ENCODE measurements at regions not wholly inside any gene's neighbourhood (a gene's known extent, or its start where the extent isn't known, plus 50 kb on each side); places are given as distances from the start of the nearest gene placed in this dataset.

DNA sequence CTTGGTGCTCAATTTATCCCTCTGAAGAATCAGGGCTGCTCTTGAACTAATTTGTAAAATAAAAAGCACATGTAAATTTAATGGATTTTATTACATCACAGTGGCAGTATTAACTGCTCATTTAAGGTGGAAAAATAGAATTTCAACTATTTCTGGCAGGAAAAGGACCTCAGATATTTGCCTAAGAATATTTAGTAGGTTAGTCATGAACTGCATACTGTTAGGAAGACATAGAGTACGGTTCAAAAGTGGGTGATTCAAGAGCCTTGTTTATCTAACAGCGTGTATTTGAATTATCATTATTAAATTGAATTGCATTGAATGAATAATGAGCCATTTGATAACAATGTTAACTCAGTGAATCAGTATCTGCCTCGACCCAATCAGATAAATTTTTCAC is 248.8 kb upstream of the PBX1 start:
- no peak for DNase-seq (ENCODE audit: low spot score)

DNA sequence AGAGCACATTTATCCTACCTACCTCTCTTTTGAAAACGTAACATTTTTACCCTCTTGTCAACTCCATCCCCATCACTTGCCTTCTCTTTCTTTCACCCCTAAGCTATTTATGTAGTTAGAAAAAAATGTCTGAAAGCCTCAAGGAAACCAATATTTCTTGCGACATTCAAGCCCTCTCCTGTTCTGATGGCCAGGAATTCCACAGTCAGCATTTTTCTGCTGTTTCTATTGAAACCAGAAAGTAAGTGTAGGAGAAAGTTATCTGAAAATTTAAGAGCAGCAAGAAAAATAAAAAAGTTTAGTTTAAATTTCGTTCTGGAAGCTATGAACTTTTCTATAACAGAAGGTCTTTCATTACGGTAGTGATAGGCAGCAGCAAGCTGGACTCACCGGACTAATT is 247.6 kb upstream of the PBX1 start:
- no peak for DNase-seq (ENCODE audit: low spot score)

DNA sequence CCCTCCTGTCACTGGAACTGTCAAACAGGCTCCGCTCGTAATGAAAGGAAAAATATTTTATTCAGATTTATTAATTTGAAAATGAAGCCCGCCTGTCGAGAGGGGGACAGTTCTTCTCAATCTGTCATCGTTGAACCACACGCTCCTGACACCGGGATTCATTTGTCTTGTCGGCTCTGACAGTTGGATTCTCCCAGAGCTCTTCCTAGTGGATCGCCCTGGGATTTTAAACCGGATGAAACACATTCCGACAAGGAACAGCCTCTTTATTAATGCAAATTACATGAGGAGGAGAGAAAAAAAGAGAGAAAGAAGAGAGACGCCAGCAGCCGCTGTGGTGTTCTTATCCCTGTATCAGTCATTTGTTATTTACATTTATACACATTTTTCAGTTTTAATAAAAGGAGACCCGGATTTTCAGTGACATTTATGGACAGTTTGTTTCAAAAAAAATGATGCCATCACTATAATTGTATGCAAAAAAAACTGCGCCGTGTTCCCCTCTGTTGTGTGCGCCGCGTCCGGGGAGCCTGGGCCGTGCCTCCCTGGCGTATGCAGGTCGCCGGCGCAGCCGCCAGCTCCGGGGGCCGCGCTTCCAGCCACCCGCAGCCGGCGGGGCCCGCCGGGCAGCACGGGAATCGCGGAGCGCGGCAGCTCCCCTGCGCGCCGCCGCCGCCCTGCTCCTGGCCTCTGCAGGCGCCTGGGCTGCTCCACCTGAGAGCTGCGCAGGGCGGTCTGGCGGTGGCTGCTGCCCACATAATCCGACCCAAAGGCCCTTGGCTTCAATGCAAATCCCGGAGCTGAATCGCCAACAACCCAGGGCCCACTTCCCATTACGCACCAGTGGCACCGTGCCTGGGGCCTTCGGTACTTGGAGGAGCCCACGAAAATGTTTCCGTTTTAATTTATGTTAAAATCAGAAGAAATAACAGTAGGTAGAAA is 237.9 kb upstream of the PBX1 start:
- no peak for DNase-seq (ENCODE audit: low spot score)

DNA sequence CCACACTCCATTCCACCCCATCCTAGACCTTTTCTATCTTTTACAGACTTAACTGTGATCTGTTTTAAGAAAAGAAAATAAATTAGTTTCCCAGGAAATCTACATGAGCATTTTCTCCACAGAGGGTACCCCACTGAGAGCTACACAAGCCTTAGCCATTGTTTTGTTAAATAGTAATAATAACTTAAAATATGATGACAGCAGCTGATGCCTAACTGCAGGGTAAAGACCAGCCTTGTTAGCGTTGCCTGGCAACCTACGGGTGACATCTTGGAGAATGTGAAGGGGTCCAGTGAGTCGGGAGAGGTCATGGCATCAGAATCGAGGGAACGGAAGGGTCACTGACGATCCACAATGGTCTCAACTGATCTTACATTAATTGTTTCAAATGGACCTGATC is 233.2 kb upstream of the PBX1 start:
- no peak for DNase-seq (ENCODE audit: low spot score)

DNA sequence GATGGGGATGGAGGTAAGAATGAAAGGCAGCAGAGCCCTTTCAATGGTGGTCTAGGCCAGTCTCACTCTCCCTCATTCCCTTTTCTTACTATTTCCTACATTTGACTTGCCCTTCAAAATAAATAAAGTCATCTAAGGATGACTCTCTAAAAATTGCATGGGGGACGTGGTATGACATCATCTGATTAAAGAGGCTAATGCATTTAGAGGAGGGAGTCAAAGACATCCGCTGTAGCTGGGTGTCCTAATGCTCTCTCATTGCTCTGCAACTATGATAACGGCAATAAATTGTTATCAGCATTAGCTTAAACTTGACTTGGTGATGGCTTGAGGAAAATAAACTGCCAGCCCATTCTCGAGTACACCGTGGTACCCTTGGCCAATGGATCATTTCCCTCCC is 225.6 kb upstream of the PBX1 start:
- DNase-seq (ENCODE audit: low spot score): no peak

DNA sequence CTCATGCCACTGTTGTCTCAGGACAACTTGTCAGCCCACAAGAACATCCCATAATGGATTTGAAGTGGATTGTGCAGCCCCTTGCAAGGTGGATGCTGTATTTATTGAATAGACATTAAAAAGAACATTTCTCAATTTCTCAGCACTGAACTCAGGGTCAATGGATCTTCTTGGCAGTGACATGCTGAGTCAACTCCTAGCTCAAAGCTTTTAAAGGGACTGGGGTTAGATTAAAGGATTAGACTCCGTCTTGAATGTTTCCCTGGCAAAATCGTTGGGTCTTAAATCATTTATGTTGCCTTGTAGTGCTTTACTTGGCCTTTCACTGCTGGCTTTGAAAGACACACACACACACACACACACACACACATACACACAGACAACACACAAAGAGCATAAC is 221.6 kb upstream of the PBX1 start:
- no peak for DNase-seq (ENCODE audit: low spot score)

DNA sequence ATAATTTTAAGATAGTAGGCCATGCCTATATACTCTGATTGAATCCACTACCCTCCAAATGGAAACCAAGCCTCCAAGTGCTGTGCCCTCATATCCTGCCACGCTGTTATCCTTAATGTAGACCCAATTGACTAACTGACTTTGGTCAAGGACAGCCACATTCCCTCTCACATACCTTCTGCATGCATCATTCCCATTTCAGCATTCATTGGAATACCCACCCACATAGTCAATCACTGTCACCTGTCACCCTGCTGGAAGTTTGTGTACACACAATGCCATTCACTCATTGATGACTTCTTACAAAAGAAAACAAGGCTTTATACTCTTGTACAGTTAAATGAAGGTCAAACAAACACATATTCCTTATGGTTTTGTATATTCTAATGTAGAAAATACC is 221.1 kb upstream of the PBX1 start:
- DNase-seq (ENCODE audit: low spot score): no peak

DNA sequence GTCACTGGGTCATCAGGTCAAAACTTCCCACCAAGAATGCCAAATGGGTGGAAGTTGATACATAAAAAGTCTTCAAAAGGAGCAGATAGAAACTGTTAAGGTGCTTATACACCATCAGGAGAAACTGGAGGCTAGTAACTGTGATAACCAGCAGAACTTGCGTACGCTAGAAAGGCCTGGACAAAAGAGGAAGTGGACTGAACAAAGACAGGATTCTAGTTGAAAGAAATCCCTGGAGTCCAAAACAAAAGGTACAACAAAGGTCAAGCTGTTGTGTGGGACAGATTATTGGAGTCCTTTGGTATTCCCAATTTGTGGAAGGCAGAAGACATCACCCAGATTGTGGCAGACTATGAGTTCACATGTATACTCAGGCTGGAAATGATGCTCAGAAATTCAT is 215.8 kb upstream of the PBX1 start:
- DNase-seq (ENCODE audit: low spot score): no peak

DNA sequence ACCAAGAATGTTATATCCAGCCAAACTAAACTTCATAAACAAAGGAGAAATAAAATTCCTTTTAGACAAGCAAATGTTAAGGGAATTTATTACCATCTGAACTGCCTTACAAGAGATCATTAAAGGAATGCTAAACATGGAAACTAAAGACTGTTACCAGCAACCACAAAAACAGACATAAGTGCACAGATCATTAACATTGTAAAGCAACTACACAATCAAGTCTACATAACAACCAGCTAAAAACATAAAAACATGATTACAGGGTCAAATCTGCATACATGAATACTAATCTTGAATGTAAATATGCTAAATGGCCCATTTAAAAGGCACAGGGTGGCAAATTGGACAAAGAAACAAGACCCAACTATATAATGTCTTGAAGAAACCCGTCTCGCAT is 211.0 kb upstream of the PBX1 start:
- no peak for DNase-seq (ENCODE audit: low spot score)

DNA sequence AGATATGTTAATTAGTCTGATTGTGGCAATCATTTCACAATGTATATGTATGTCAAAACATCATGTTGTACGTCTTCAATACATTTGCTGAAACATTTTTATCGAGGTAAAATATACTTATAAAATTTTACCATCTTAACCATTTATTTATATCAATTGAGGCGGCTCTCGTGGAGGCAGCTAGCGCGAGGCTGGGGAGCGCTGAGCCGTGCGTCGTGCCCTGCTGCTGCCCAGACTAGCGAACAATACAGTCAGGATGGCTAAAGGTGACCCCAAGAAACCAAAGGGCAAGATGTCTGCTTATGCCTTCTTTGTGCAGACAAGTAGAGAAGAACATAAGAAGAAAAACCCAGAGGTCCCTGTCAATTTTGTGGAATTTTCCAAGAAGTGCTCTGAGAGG is 202.5 kb upstream of the PBX1 start:
- DNase-seq (ENCODE audit: low spot score): no peak

DNA sequence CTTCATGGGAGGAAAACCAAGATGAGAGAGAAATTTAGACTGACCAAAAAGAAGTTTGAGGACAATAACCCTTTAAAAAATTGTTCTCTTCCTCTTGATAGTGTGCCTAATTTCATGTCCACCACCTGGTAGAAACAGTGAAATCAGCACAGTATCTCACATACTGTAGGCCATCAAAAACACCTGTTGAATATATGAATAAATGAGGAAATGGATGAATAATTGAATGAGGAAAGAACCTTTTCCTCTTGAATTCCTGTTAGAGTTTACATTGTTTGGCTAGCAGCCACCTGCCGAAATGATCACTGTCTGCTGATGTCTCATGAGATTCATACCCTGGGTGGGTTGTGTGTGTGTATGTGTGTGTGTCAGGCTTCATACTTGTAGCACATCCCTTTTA is 198.7 kb upstream of the PBX1 start:
- no peak for DNase-seq (ENCODE audit: low spot score)

DNA sequence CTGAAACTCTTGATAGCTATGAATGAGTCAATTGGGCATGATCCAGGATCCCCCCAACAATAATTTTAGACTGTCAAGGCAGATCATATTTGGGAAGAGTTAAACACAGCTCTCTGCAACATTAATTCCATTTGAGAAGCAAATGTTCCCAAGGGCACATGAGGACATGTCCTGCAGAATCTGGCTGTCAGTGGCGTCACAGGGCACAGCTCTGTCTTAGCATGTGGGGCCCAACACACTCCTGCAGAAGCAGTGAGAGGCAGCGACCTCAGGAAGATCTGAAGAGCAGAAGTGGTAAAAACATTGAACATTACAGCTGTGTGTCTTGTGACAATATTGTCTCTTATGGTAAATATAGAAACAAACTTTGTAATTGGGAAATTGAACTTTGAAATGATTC is 197.1 kb upstream of the PBX1 start:
- no peak for DNase-seq (ENCODE audit: low spot score)

DNA sequence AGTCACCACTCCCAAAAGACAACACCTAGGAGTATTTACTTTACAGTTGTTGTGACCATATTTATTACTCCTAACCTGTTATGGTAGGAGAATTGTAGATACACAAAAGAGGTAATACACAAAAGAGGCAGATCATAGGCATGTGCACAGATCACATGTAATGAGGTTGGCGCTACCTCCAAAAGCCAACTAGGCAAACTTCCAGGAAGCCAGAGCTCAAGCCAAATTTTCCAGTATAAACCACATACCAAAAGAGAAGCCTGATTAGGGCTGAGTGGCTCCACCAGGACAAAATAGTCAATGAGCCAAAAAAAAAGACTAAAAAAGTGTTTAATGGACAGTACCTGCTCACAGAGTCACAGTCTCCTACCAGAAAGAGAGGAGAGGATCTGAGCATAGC is 195.0 kb upstream of the PBX1 start:
- no peak for DNase-seq (ENCODE audit: low spot score)

DNA sequence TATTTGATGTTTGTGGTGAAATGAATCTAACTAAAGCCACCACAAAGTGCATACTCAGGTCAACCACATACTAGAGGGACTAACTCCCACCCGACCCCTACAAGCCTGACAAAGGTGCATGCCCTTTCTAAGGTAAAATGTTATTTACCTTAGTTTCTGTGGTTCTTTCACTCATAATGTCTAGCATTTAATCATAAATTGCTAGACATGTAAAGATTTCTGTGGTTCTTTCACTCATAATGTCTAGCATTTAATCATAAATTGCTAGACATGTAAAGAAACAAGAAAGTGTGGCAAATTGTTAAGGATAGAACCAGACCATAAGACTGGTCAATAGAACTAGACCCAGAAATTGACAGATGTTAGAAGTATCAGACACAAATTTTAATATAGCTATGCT is 193.0 kb upstream of the PBX1 start:
- DNase-seq (ENCODE audit: low spot score): no peak

DNA sequence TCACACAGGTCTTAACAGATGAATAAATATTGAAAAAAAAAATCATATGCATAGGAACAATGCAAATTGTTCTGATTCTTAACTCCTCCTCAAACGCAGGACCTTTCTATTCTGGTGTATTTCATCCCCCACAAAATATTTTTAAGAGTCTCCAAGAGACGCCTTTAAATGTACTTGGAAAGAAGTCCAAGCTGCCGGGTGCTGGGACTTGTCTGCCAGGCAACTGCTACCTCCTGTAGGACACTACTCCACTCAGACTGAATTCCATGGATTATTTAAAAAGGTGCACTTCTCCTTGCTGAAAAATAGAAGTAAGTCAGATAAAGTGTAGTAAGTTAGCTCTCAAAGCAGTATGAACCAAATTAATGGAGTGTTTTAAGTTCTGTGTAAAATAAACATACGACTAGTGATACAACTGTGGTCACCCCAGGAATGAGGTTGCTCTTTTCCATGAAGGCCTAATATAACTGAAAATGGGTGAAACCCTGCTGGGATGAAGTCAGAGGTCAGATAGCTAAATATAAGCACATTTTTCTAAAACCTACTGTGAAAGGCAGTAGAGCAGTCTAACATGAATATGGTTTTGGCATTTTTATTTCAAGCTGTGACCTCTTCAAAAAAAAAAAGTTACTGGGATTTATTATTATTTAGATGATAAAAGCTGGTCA is 189.2 kb upstream of the PBX1 start:
- DNase-seq (ENCODE audit: low spot score): no peak

DNA sequence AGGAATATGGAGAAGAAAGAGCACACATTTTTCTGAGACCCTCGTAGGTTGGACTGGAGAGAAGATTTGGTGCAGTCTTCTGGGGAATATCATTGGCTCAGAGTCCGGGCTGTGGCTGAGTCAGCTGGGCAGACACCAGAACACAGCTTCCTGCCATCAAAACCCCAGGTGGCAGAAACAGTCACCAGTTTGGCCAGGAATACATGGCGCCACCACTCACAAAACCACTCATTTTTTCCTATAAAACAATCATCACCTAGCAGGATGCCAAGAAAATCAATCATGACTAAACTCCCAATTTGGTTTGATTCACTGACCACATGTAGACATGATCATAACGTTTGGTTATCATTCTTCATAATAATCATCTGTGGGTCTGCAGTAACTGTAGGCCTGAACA is 178.1 kb upstream of the PBX1 start:
- no peak for DNase-seq (ENCODE audit: low spot score)

DNA sequence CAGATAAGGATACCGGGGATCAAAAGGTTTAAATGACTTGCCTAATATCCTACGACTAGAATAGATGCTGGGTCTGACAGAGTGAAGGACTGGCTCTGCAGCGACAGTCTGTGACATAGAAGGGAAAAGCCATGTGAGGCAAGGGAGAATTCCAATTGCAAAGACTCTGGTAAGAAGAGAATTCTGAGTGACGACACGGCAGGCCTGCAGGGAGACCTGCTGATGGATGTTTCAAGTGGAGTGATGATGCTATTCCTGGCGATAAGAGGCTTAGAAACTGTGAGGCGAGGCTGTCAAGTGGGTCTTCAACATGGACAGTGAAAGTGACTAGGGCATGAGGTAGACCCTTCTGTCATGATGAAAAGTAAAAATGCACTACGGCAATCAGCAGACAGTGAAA is 176.6 kb upstream of the PBX1 start:
- DNase-seq (ENCODE audit: low spot score): no peak

DNA sequence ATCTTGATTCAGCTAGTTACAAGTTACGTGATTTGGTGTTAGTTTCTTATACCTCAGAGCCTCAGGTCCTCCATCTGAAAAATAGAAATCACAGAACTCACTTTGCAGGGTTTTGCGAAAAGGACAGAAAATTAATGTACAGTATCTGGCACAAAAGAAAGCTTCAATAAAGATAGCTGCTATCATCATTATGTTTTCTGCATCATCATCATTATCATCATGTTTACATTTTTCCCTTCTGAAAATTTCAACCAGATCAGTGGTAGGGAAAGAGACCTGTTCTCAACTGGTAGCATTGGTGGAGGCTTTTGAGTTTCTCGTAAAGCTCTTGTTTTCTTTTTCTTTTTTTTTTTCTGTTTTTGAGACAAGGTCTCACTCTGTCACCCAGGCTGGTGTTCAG is 174.7 kb upstream of the PBX1 start:
- no peak for DNase-seq (ENCODE audit: low spot score)

DNA sequence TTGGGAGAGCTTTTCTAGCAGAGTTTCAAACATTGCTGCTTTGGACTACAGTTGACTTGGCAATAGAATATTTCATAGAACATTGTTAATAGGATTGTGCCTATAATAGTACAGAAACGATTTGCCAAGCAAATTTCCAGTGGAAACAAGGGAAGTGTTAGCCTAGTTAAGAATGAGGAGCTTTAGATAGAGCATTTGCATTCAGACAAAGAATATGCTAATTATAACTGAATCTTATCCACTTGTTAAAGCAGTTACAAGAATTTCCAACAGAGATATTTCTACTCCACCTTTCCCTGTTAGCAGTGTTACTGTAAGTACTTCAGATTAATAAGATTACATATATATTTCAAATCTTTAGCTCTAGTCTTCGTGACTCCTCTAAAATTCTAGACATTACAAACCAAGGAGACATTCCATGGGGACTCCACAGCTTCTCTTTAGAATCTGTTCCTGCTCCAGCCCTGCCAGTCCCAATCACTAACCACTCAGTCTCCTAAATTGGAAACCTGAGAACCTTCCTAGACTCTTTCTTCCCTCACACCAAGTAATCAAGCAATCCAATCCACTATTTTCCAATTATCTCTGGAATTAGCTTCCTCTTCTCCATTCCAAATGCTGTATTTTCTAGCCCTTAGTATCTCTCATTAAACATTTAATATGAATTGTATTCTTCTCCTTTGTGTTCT is 141.8 kb upstream of the PBX1 start:
- no peak for DNase-seq (ENCODE audit: low spot score)

DNA sequence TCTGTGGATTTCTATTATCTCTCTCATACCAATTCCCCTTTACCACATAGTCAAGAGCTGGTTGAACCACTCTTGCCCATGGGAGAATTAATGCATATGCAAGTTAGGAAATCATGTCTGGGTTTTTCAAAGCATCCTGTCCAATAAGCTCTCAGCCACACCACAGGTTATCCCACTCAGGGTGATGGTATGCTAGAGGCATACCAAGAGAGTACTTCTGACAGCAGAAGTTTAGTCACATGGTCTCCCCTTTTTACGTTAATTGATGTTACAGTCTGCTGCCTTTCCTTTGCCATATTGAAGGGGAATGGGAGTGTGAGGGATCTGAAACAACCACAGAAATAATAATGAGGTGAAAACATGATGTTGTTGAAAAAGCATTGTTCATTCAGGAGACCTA is 135.8 kb upstream of the PBX1 start:
- DNase-seq (ENCODE audit: low spot score): no peak

DNA sequence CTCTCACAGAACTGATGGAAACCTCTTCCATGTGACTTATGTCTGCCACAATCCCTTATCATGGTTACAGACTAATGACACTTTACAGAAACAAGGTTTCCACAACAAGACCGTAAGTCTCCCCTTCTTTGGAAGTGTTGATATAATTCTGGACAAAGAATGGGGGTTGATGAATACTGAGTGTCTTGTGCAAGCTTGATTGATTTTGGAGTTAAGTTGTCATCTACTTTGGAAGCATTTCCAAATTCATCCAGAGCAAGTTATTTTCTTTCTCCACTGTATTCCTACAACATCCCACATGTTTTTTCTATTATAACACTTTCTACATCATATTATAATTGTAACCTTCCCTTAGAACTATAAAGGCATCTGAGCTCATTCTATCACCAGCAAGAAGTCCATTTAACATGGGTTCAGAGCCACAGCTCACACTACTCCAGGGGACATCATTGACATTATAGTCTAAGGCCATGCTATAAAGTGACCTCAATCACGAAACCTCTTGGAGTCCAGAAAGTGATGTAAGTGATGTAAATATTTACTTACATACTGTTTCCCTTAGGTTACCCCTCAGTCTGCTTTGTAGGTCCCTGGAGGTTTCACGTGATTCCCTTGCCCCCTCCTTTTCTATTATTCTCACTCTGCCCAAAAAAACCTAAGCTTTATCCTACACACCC is 125.7 kb upstream of the PBX1 start:
- DNase-seq (ENCODE audit: low spot score): no peak

DNA sequence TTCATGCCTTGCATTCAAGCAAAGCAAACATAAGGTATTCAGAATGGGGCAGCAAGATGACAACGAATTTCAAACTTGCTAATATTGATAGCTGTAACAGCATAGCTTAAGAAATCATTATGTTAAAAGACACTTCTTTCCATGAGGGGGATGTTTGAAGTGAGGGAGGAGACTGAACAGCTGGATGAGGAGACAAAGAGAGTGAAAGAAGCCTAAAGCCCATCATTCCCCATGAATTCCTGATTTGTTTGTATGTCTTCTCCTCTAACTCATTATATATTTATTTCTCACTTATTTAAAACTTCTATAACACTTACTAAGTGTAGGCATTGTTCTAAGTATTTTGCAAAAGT is 125.2 kb upstream of the PBX1 start:
- no peak for DNase-seq (ENCODE audit: low spot score)

DNA sequence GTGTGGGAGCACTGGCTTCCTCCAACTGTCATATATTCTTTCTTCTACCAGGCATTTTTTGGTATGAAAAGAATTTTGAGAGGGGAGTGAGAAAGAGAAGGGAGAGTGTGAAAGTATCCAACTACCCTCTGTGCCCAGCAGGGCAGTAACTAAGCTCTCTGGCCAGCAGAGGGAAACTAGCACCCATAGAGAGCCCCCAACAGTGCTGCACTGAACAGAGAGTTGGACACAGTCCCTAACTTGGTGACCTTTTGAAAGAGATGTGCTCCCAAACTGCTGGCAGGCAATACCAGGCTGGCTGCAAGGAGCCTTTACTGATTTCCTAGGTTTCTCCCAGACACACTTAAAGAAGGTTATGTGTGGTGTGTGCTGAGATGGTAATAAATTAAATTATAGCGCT is 118.8 kb upstream of the PBX1 start:
- no peak for DNase-seq (ENCODE audit: low spot score)

All from hematopoietic multipotent progenitor cell treated with erythropoietin and hydrocortisone succinate and interleukin-3 and kit ligand, for 17 days (in vitro differentiated cells).